H1 (cell line): ENCODE measurements at regions not wholly inside any gene's neighbourhood (a gene's known extent, or its start where the extent isn't known, plus 50 kb on each side); places are given as distances from the start of the nearest gene placed in this dataset.

Experiments used
- CTCF ChIA-PET: fragments of 300-600 bp; sonication (Branson Sonifier 250); formaldehyde crosslinking; loops from one replicate; lab custom pipeline; 2021; ENCODE audit not compliant: partially characterized antibody; lab: Charles Lee
- POLR2A ChIA-PET: fragments of 300-600 bp; sonication (Branson Sonifier 250); formaldehyde crosslinking; loops from one replicate; lab custom pipeline; 2021; ENCODE audit warnings: inconsistent platforms; ENCODE audit not compliant: partially characterized antibody; lab: Charles Lee
- DNase-seq, 2 experiments: peaks; one replicate each; pipeline versions ENCODE4 v3.0.0 to v3.0.0-alpha.2; 2010 to 2022; ENCODE audit warnings: low spot score in 2 of 2, low read depth in 1 of 2, mixed read lengths in 1 of 2
- FAIRE-seq: peaks from 2 replicates; lab custom pipeline; 2011; peaks lifted over from hg19 to GRCh38; lab: Jason Lieb, UNC
- H2AFZ ChIP-seq: 2 replicates; pipeline ENCODE4 v1.8.1; 2012; ENCODE audit warnings: low read length, inconsistent platforms
- H2AK5ac ChIP-seq: 2 replicates; pipeline ENCODE4 v1.6.1; 2013; ENCODE audit warnings: low read depth, low read length
- H2BK120ac ChIP-seq: replicated peaks from 2 replicates; pipeline ENCODE3; 2013; ENCODE audit warnings: low read depth, low read length, inconsistent platforms
- H2BK12ac ChIP-seq: 2 replicates; pipeline ENCODE4 v1.6.1; 2013; ENCODE audit warnings: low read depth, low read length
- H2BK15ac ChIP-seq: 2 replicates; pipeline ENCODE4 v1.6.1; 2013; ENCODE audit warnings: low read length
- H2BK20ac ChIP-seq: 2 replicates; pipeline ENCODE4 v1.6.1; 2013; ENCODE audit warnings: low read length
- H2BK5ac ChIP-seq: 2 replicates; pipeline ENCODE4 v1.6.1; 2013; ENCODE audit warnings: low read depth, low read length
- H3K14ac ChIP-seq: 2 replicates; pipeline ENCODE4 v1.6.1; 2013; ENCODE audit warnings: inconsistent platforms; ENCODE audit not compliant: insufficient read length
- H3K18ac ChIP-seq: 2 replicates; pipeline ENCODE4 v1.6.1; 2013; ENCODE audit warnings: low read length; ENCODE audit errors: extremely low read depth
- H3K23ac ChIP-seq: 2 replicates; pipeline ENCODE4 v1.6.1; 2013; ENCODE audit warnings: inconsistent platforms; ENCODE audit not compliant: insufficient read length
- H3K23me2 ChIP-seq: 2 replicates; pipeline ENCODE4 v1.6.1; 2013; ENCODE audit warnings: low read depth, low read length
- H3K27ac ChIP-seq: 2 replicates; pipeline ENCODE4 v1.6.1; 2011; ENCODE audit warnings: low read depth, low read length, inconsistent platforms
- H3K27me3 ChIP-seq, 4 experiments: replicated peaks in 1 of 4; 1 replicate in 1 of 4; 2 replicates in 3 of 4; pipeline versions ENCODE4 v1.6.1 to v1.8.1; 2011 to 2013; ENCODE audit warnings: low read length in 3 of 4, mild to moderate bottlenecking in 3 of 4, inconsistent platforms in 2 of 4, mixed read lengths in 2 of 4, moderate library complexity in 1 of 4; ENCODE audit not compliant: control insufficient read depth in 3 of 4, insufficient read depth in 3 of 4; ENCODE audit errors: extremely low read depth in 1 of 4
- H3K36me3 ChIP-seq, 4 experiments: 2 replicates each; pipeline versions ENCODE4 v1.6.1 to v1.8.1; 2011 to 2013; ENCODE audit warnings: mild to moderate bottlenecking in 4 of 4, low read length in 3 of 4, moderate library complexity in 2 of 4, control low read depth in 1 of 4, inconsistent platforms in 1 of 4; ENCODE audit not compliant: insufficient read depth in 4 of 4, control insufficient read depth in 2 of 4
- H3K4ac ChIP-seq: replicated peaks from 2 replicates; pipeline ENCODE3; 2013; ENCODE audit warnings: low read length, low read depth, mixed read lengths, inconsistent platforms; ENCODE audit not compliant: insufficient read length
- H3K4me1 ChIP-seq, 4 experiments: replicated peaks in 1 of 4; 1 replicate in 1 of 4; 2 replicates in 3 of 4; pipeline versions ENCODE4 v1.6.1 to v1.8.1; 2011 to 2013; ENCODE audit warnings: low read length in 3 of 4, inconsistent platforms in 2 of 4, mixed read lengths in 1 of 4; ENCODE audit not compliant: insufficient read depth in 4 of 4, control insufficient read depth in 3 of 4
- H3K4me2 ChIP-seq, 2 experiments: 2 replicates each; pipeline versions ENCODE4 v1.6.1 to v1.8.1; 2011 to 2013; ENCODE audit warnings: low read depth in 2 of 2, low read length in 2 of 2, control low read depth in 1 of 2, inconsistent platforms in 1 of 2, mild to moderate bottlenecking in 1 of 2; ENCODE audit not compliant: insufficient read depth in 1 of 2
- H3K4me3 ChIP-seq, 4 experiments: fragments of 200-600, 300-600 bp in 1 of 4; sonication (generic), shearing (Covaris generic), sonication (Bioruptor Twin) in 1 of 4; 2 replicates each; pipeline versions ENCODE4 v1.5.1 to v1.8.1; 2011 to 2016; ENCODE audit warnings: low read length in 4 of 4, low read depth in 3 of 4, control low read depth in 2 of 4, inconsistent platforms in 2 of 4, mild to moderate bottlenecking in 2 of 4, mixed read lengths in 1 of 4, moderate library complexity in 1 of 4; ENCODE audit not compliant: insufficient read depth in 2 of 4; ENCODE audit errors: extremely low read depth in 1 of 4
- H3K56ac ChIP-seq: replicated peaks from 2 replicates; pipeline ENCODE3; 2013; ENCODE audit warnings: low read depth, mild to moderate bottlenecking, mixed read lengths, low read length, inconsistent platforms; ENCODE audit not compliant: insufficient read length
- H3K79me1 ChIP-seq: 2 replicates; pipeline ENCODE4 v1.6.1; 2013; ENCODE audit warnings: low read depth, low read length, control low read depth
- H3K79me2 ChIP-seq, 2 experiments: 2 replicates each; pipeline versions ENCODE4 v1.6.1 to v1.8.1; 2012 to 2013; ENCODE audit warnings: low read length in 2 of 2, mild to moderate bottlenecking in 2 of 2, inconsistent platforms in 1 of 2; ENCODE audit not compliant: insufficient read depth in 2 of 2, control insufficient read depth in 1 of 2
- H3K9ac ChIP-seq, 4 experiments: replicated peaks in 1 of 4; 1 replicate in 1 of 4; 2 replicates in 3 of 4; pipeline versions ENCODE4 v1.6.1 to v1.8.1; 2011 to 2013; ENCODE audit warnings: low read depth in 3 of 4, low read length in 3 of 4, control low read depth in 2 of 4, mild to moderate bottlenecking in 2 of 4, moderate library complexity in 2 of 4, inconsistent platforms in 1 of 4; ENCODE audit errors: extremely low read depth in 1 of 4
- H3K9me3 ChIP-seq, 2 experiments: 2 replicates each; pipeline versions ENCODE4 v1.6.1 to v1.8.1; 2012 to 2013; ENCODE audit warnings: mild to moderate bottlenecking in 2 of 2, moderate library complexity in 2 of 2, control low read depth in 1 of 2, inconsistent platforms in 1 of 2, low read depth in 1 of 2, low read length in 1 of 2, mixed read lengths in 1 of 2; ENCODE audit not compliant: insufficient read depth in 2 of 2
- H4K20me1 ChIP-seq, 2 experiments: replicated peaks in 1 of 2; 2 replicates each; pipeline versions ENCODE3 to v1.8.1; 2011 to 2013; ENCODE audit warnings: inconsistent platforms in 2 of 2, low read length in 2 of 2, mild to moderate bottlenecking in 1 of 2; ENCODE audit not compliant: insufficient read depth in 2 of 2, control insufficient read depth in 1 of 2
- H4K5ac ChIP-seq: 2 replicates; pipeline ENCODE4 v1.6.1; 2013; ENCODE audit warnings: low read length, low read depth, mixed read lengths, inconsistent platforms; ENCODE audit not compliant: insufficient read length
- H4K8ac ChIP-seq: 2 replicates; pipeline ENCODE4 v1.8.0; 2013; ENCODE audit warnings: mild to moderate bottlenecking, moderate library complexity, low read length, inconsistent platforms; ENCODE audit not compliant: insufficient read depth; ENCODE audit errors: extremely low read depth
- H4K91ac ChIP-seq: replicated peaks from 2 replicates; pipeline ENCODE3; 2013; ENCODE audit warnings: low read length, mixed read lengths, inconsistent platforms; ENCODE audit not compliant: insufficient read length
- CBX5 ChIP-seq: fragments of 300-800, 300-1000 bp; sonication (generic); IDR thresholded peaks from 2 replicates; pipeline ENCODE4 v1.7.1; 2016; ENCODE audit warnings: antibody characterized with exemption, low read length, low read depth
- CTCF ChIP-seq, 3 experiments: IDR thresholded peaks; 1 replicate in 2 of 3; 2 replicates in 1 of 3; pipeline versions ENCODE4 v1.5.1 to v1.6.1; 2011; ENCODE audit warnings: low read length in 3 of 3, mild to moderate bottlenecking in 3 of 3, inconsistent platforms in 2 of 3, low read depth in 1 of 3, moderate library complexity in 1 of 3; ENCODE audit not compliant: insufficient read depth in 1 of 3; ENCODE audit errors: control extremely low read depth in 1 of 3
- EP300 ChIP-seq, 2 experiments: IDR thresholded peaks; 1 replicate in 1 of 2; 2 replicates in 1 of 2; pipeline ENCODE4 v1.6.1; 2011 to 2012; ENCODE audit warnings: low read depth in 2 of 2, low read length in 2 of 2, mild to moderate bottlenecking in 2 of 2, borderline replicate concordance in 1 of 2, inconsistent platforms in 1 of 2, moderate library complexity in 1 of 2
- FOSL1 ChIP-seq: IDR thresholded peaks from 2 replicates; pipeline ENCODE4 v1.6.1; 2011; ENCODE audit warnings: mild to moderate bottlenecking, low read depth, low read length, moderate library complexity; ENCODE audit not compliant: insufficient read depth
- NANOG ChIP-seq: IDR thresholded peaks from 2 replicates; pipeline ENCODE4 v1.6.1; 2011; ENCODE audit warnings: low read length, low read depth, mild to moderate bottlenecking, inconsistent platforms; ENCODE audit not compliant: insufficient read depth, poor library complexity, severe bottlenecking
- NRF1 ChIP-seq: IDR thresholded peaks from 2 replicates; pipeline ENCODE4 v1.6.1; 2011; ENCODE audit warnings: mild to moderate bottlenecking, low read depth, low read length, improper control_type of control experiment
- POLR2A ChIP-seq, 2 experiments: IDR thresholded peaks; 1 replicate in 1 of 2; 2 replicates in 1 of 2; pipeline ENCODE4 v1.6.1; 2011; ENCODE audit warnings: low read depth in 2 of 2, low read length in 2 of 2, mild to moderate bottlenecking in 2 of 2; ENCODE audit errors: control extremely low read depth in 1 of 2
- POU5F1 ChIP-seq: IDR thresholded peaks from 2 replicates; pipeline ENCODE4 v1.6.1; 2011; ENCODE audit warnings: low read depth, mild to moderate bottlenecking, low read length, moderate library complexity
- SIRT6 ChIP-seq: IDR thresholded peaks from one replicate; pipeline ENCODE4 v1.7.1; 2012; ENCODE audit warnings: low read length, inconsistent platforms
- TAF1 ChIP-seq: IDR thresholded peaks from 2 replicates; pipeline ENCODE4 v1.6.1; 2011; ENCODE audit warnings: mild to moderate bottlenecking, low read depth, low read length
- TAF7 ChIP-seq: optimal IDR thresholded peaks from 2 replicates; pipeline ENCODE3; 2011; ENCODE audit warnings: low read depth, mild to moderate bottlenecking, inconsistent platforms, low read length, moderate library complexity, borderline replicate concordance
- WGBS, 2 experiments: shearing (Covaris generic) in 1 of 2; methylation state at CpG; one replicate each; pipeline versions ENCODE4 v1.1.6 to v1.1.7; 2013 to 2015; ENCODE audit warnings: low lambda C conversion rate in 2 of 2, mixed read lengths in 2 of 2, inconsistent platforms in 1 of 2, low coverage in 1 of 2, missing lambda C conversion rate in 1 of 2; ENCODE audit not compliant: insufficient replicate concordance in 2 of 2, insufficient coverage in 1 of 2, insufficient read length in 1 of 2; ENCODE audit errors: extremely low coverage in 1 of 2, missing lambda C conversion rate in 1 of 2; 5-methylcytosine and 5-hydroxymethylcytosine counted together

GRCh38 chr10:10644008-10644646 lies 373.5 kb upstream of the CELF2 start:
- Histone ChIP-seq H3K4me2 (no peak overlapping the region), H2AK5ac (no peak overlapping the region), H4K8ac (no peak overlapping the region), H3K79me2 (no peaks in the 10 kb centered on the region), H2BK15ac (no peak overlapping the region), H3K23ac (no peak overlapping the region), H4K91ac (no peak overlapping the region), H3K27me3 (no peaks in the 10 kb centered on the region; a peak in 1 of 7 replicates), H3K4ac (no peak overlapping the region), H3K56ac (no peak overlapping the region), H2BK5ac (no peak overlapping the region), H3K23me2 (no peaks in the 10 kb centered on the region), H3K9me3 (no peaks in the 10 kb centered on the region), H2BK20ac (no peak overlapping the region; the same call in 1 of the 2 replicates), H3K27ac (no peak overlapping the region), H3K4me1 (peaks cover 2 to 16% (median 13%) of the 10 kb centered on the region in 4 experiments; a peak in 6 of 7 replicates), H3K36me3 (no peaks in the 10 kb centered on the region), H3K4me3 (no peak overlapping the region), H4K20me1 (no peaks in the 10 kb centered on the region), H2BK120ac (no peak overlapping the region), H2BK12ac (no peak overlapping the region), H3K9ac (no peak overlapping the region), H2AFZ (no peak overlapping the region), H3K79me1 (no peaks in the 10 kb centered on the region), H4K5ac (no peak overlapping the region), H3K18ac (no peak overlapping the region), H3K14ac (no peak overlapping the region)
- ChIA-PET CTCF (interaction anchor here (1.4 kb wide), 1 partner anchor 33 kb away, joined by 3 read pairs; no protein-coding TSS in a partner anchor), POLR2A (no interaction called here)
- no peak for FAIRE-seq
- DNase-seq, result no peak
- 81% methylated on average over 5 of the region's 5 CpGs; no CpG with 5 or more reads in 1 of the 2 experiments for WGBS, 2 experiments
- no peak for TF ChIP-seq SIRT6
- no peak for TF ChIP-seq CTCF (IDR thresholded peaks at IDR 0.05; ENCODE audit: control extremely low read depth in 1 of 3, insufficient read depth in 1 of 3, low read depth in 1 of 3, low read length in 3 of 3)
- no peak for TF ChIP-seq TAF1
- no peak for TF ChIP-seq NANOG
- no peak for TF ChIP-seq CBX5
- no peak for TF ChIP-seq EP300 (IDR thresholded peaks at IDR 0.05; ENCODE audit: borderline replicate concordance in 1 of 2, low read depth in 2 of 2, low read length in 2 of 2)
- TF ChIP-seq TAF7, result no peak
- no peak for TF ChIP-seq POLR2A (IDR thresholded peaks at IDR 0.05; ENCODE audit: control extremely low read depth in 1 of 2, low read depth in 2 of 2, low read length in 2 of 2)
- no peak for TF ChIP-seq POU5F1
- no peak for TF ChIP-seq NRF1
- no peak for TF ChIP-seq FOSL1
